SU-DHL-6 (cell line): ENCODE measurements at regions not wholly inside any gene's neighbourhood (a gene's known extent, or its start where the extent isn't known, plus 50 kb on each side); places are given as distances from the start of the nearest gene placed in this dataset.

Source experiments
- H2AFZ ChIP-seq: fragments of 200-600 bp; sonication (generic); 2 replicates; pipeline ENCODE4 v1.6.1; 2014; ENCODE audit warnings: low read depth, mild to moderate bottlenecking, moderate library complexity, mixed read lengths, antibody characterized with exemption, low read length; ENCODE audit not compliant: severe bottlenecking
- H3F3A ChIP-seq: fragments of 200-600 bp; shearing (Covaris generic); 2 replicates; pipeline ENCODE4 v1.6.0; 2016; ENCODE audit warnings: antibody characterized with exemption, mild to moderate bottlenecking; ENCODE audit not compliant: insufficient read depth
- H3K27ac ChIP-seq: fragments of 200-600 bp; sonication (generic); 2 replicates; pipeline ENCODE4 v1.5.1; 2016; ENCODE audit warnings: low read depth, mild to moderate bottlenecking, low read length, moderate library complexity, mixed read lengths
- H3K27me3 ChIP-seq: fragments of 200-600 bp; sonication (generic), shearing (Covaris generic); 2 replicates; pipeline ENCODE4 v1.6.0; 2014; ENCODE audit warnings: mild to moderate bottlenecking, low read length
- H3K36me3 ChIP-seq: fragments of 200-600 bp; sonication (generic); 2 replicates; pipeline ENCODE4 v1.6.1; 2014; ENCODE audit warnings: mild to moderate bottlenecking, low read length, mixed read lengths
- H3K4me2 ChIP-seq: fragments of 300-600, 200-600 bp; shearing (Covaris generic), sonication (generic); 2 replicates; pipeline ENCODE4 v1.6.0; 2014; ENCODE audit warnings: low read length, low read depth, mild to moderate bottlenecking; ENCODE audit not compliant: poor library complexity, severe bottlenecking
- H3K4me3 ChIP-seq: fragments of 200-600 bp; sonication (generic); 2 replicates; pipeline ENCODE4 v1.5.1; 2014; ENCODE audit warnings: antibody characterized with exemption, low read length, mild to moderate bottlenecking, mixed read lengths; ENCODE audit not compliant: insufficient read depth, poor library complexity, severe bottlenecking
- H3K79me2 ChIP-seq: fragments of 200-600 bp; sonication (generic); 2 replicates; pipeline ENCODE4 v1.6.1; 2014; ENCODE audit warnings: mild to moderate bottlenecking, low read length, moderate library complexity; ENCODE audit not compliant: insufficient read depth
- H3K9ac ChIP-seq: fragments of 200-600 bp; sonication (generic); 2 replicates; pipeline ENCODE4 v1.7.0; 2014; ENCODE audit warnings: mild to moderate bottlenecking, low read length
- H3K9me2 ChIP-seq: fragments of 200-600 bp; sonication (generic); replicated peaks from 2 replicates; pipeline ENCODE4 v1.6.1; 2014; ENCODE audit warnings: low read length; ENCODE audit not compliant: insufficient read depth
- H3K9me3 ChIP-seq: fragments of 200-600 bp; sonication (generic); 2 replicates; pipeline ENCODE4 v1.6.1; 2014; ENCODE audit warnings: low read length, mixed read lengths; ENCODE audit not compliant: insufficient read depth
- H4K20me1 ChIP-seq: fragments of 200-600 bp; sonication (generic); 2 replicates; pipeline ENCODE4 v1.6.1; 2014; ENCODE audit warnings: low read depth, mild to moderate bottlenecking, antibody characterized with exemption, low read length, moderate library complexity, mixed read lengths
- CTCF ChIP-seq: fragments of 200-600 bp; sonication (generic); IDR thresholded peaks from one replicate; pipeline ENCODE4 v1.5.1; 2017; ENCODE audit warnings: antibody characterized with exemption, mild to moderate bottlenecking, low read length, moderate library complexity; ENCODE audit not compliant: insufficient read depth, poor library complexity, severe bottlenecking
- EZH2phosphoT487 ChIP-seq: fragments of 200-600 bp; sonication (generic), shearing (Covaris generic); conservative IDR thresholded peaks from 2 replicates; pipeline ENCODE4 v1.6.1; 2018; ENCODE audit warnings: mild to moderate bottlenecking, antibody characterized with exemption, low read length, moderate library complexity, mixed read lengths

GRCh38 chr10:131000244-131000643 is 311.3 kb downstream of the TCERG1L start:
- Histone ChIP-seq H3K4me3 (no peak overlapping the region), H3K9me2 (no peaks in the 10 kb centered on the region), H3F3A (no peaks in the 10 kb centered on the region), H2AFZ (no peak overlapping the region), H3K27ac (no peak overlapping the region), H3K9ac (no peak overlapping the region), H4K20me1 (no peaks in the 10 kb centered on the region), H3K9me3 (no peaks in the 10 kb centered on the region), H3K4me2 (no peak overlapping the region), H3K27me3 (no peaks in the 10 kb centered on the region), H3K79me2 (no peaks in the 10 kb centered on the region), H3K36me3 (no peaks in the 10 kb centered on the region)
- TF ChIP-seq EZH2phosphoT487 (no peak), CTCF (no peak)

GRCh38 chr10:131000743-131001142 is 310.8 kb downstream of the TCERG1L start:
- H4K20me1 ChIP-seq: no peaks in the 10 kb centered on the region
- no peaks in the 10 kb centered on the region for H3K27me3 ChIP-seq
- no peak overlapping the region for H2AFZ ChIP-seq
- H3K4me3 ChIP-seq: no peak overlapping the region
- no peaks in the 10 kb centered on the region for H3K9me2 ChIP-seq
- H3K79me2 ChIP-seq: no peaks in the 10 kb centered on the region
- H3K36me3 ChIP-seq: no peaks in the 10 kb centered on the region
- no peaks in the 10 kb centered on the region for H3F3A ChIP-seq
- no peak overlapping the region for H3K9ac ChIP-seq
- no peak overlapping the region for H3K4me2 ChIP-seq
- TF ChIP-seq EZH2phosphoT487 (no peak), CTCF (no peak)
- no peak overlapping the region for H3K27ac ChIP-seq
- no peaks in the 10 kb centered on the region for H3K9me3 ChIP-seq

DNA sequence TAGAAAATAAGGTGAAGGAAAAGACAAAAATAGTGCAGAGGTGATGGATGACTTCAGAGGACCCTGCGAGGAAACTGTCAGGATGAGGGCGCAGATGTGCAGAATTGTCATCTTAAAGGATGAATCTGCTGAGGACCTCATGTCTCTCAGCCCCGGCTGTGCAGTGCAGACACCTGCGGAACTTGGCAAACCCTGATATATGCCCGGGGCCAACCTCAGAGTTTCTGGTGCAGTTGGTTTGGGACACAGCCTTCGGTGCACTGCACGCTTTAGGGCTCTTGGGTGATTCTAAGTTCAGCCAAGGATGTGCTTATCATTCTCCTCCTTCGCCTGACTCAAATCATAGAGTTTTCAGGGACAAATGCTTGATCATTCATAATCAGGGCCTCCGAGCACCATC is 310.1 kb downstream of the TCERG1L start:
- Histone ChIP-seq H3K36me3 (no peaks in the 10 kb centered on the region), H3K27me3 (no peaks in the 10 kb centered on the region), H3K27ac (no peak overlapping the region), H3K9me2 (no peaks in the 10 kb centered on the region), H3K79me2 (no peaks in the 10 kb centered on the region), H3F3A (no peaks in the 10 kb centered on the region), H2AFZ (no peak overlapping the region), H3K9ac (no peak overlapping the region), H3K9me3 (no peaks in the 10 kb centered on the region), H3K4me3 (no peak overlapping the region), H4K20me1 (no peaks in the 10 kb centered on the region), H3K4me2 (no peak overlapping the region)
- TF ChIP-seq EZH2phosphoT487 (no peak), CTCF (no peak)
